DMS114 treated with DMSO at 0.1 percent for 48 hours (cell line): ENCODE measurements at regions not wholly inside any gene's neighbourhood (a gene's known extent, or its start where the extent isn't known, plus 50 kb on each side); places are given as distances from the start of the nearest gene placed in this dataset.

Experiments used
- DNase-seq: peaks from one replicate; lab custom pipeline; 2025; ENCODE audit not compliant: unreplicated experiment; lab: John Stamatoyannopoulos, UW

- no peak for DNase-seq
These were observed 187.6 kb downstream of the KATNIP start for GRCh38 chr16:27737513-27737912.
